CD14-positive monocyte (primary cell): ENCODE measurements at regions not wholly inside any gene's neighbourhood (a gene's known extent, or its start where the extent isn't known, plus 50 kb on each side); places are given as distances from the start of the nearest gene placed in this dataset.

Experiments
- DNase-seq, 3 donors: peaks; one replicate each; pipeline ENCODE4 v3.0.0-alpha.2; 2011 to 2022
- H2AFZ ChIP-seq: 2 replicates; pipeline ENCODE4 v1.6.0; 2012; ENCODE audit warnings: mild to moderate bottlenecking, low read depth, low read length, inconsistent platforms; ENCODE audit not compliant: insufficient read depth, poor library complexity, severe bottlenecking
- H3K27ac ChIP-seq, 2 donors: 1 replicate in 1 of 2; 2 replicates in 1 of 2; pipeline ENCODE4 v1.5.1; 2012 to 2013; ENCODE audit warnings: low read length in 2 of 2, control low read depth in 1 of 2, inconsistent platforms in 1 of 2, low read depth in 1 of 2, mild to moderate bottlenecking in 1 of 2
- H3K27me3 ChIP-seq, 2 donors: one replicate each; pipeline versions ENCODE4 v1.6.0 to v1.6.1; 2011 to 2013; ENCODE audit warnings: low read length in 2 of 2; ENCODE audit not compliant: control insufficient read depth in 2 of 2, insufficient read depth in 2 of 2
- H3K36me3 ChIP-seq, 2 donors: replicated peaks in 1 of 2; 1 replicate in 1 of 2; 2 replicates in 1 of 2; pipeline versions ENCODE4 v1.5.1 to v1.6.1; 2012 to 2013; ENCODE audit warnings: low read length in 2 of 2, control low read depth in 1 of 2, inconsistent platforms in 1 of 2, mild to moderate bottlenecking in 1 of 2; ENCODE audit not compliant: insufficient read depth in 2 of 2, control insufficient read depth in 1 of 2
- H3K4me1 ChIP-seq, 2 donors: 1 replicate in 1 of 2; 2 replicates in 1 of 2; pipeline versions ENCODE4 v1.5.1 to v1.6.1; 2012 to 2013; ENCODE audit warnings: low read length in 2 of 2, control low read depth in 1 of 2, inconsistent platforms in 1 of 2, mild to moderate bottlenecking in 1 of 2, moderate library complexity in 1 of 2; ENCODE audit not compliant: insufficient read depth in 2 of 2, control insufficient read depth in 1 of 2
- H3K4me2 ChIP-seq: replicated peaks from 2 replicates; pipeline ENCODE3; 2012; ENCODE audit warnings: low read length, moderate library complexity, mild to moderate bottlenecking; ENCODE audit not compliant: poor library complexity, severe bottlenecking; ENCODE audit errors: extremely low read depth
- H3K4me3 ChIP-seq, 3 experiments: fragments of 200-600 bp in 1 of 3; sonication (generic) in 1 of 3; replicated peaks in 1 of 3; 1 replicate in 2 of 3; 2 replicates in 1 of 3; pipeline ENCODE4 v1.5.1; 2011 to 2013; ENCODE audit warnings: low read length in 3 of 3, mild to moderate bottlenecking in 3 of 3, control low read depth in 2 of 3, low read depth in 2 of 3, inconsistent platforms in 1 of 3, moderate library complexity in 1 of 3
- H3K79me2 ChIP-seq: 2 replicates; pipeline ENCODE4 v1.6.0; 2012; ENCODE audit warnings: mild to moderate bottlenecking, control low read depth, inconsistent platforms, low read length, moderate library complexity; ENCODE audit not compliant: insufficient read depth
- H3K9ac ChIP-seq: 2 replicates; pipeline ENCODE4 v1.6.0; 2017; ENCODE audit warnings: low read length, mild to moderate bottlenecking; ENCODE audit not compliant: insufficient read depth, poor library complexity, severe bottlenecking
- H3K9me3 ChIP-seq, 2 donors: replicated peaks in 1 of 2; 1 replicate in 1 of 2; 2 replicates in 1 of 2; pipeline versions ENCODE4 v1.5.1 to v1.6.1; 2012 to 2013; ENCODE audit warnings: low read length in 2 of 2, control low read depth in 1 of 2; ENCODE audit not compliant: control insufficient read depth in 1 of 2, insufficient read depth in 1 of 2
- H4K20me1 ChIP-seq: 2 replicates; pipeline ENCODE4 v1.6.0; 2012; ENCODE audit warnings: mild to moderate bottlenecking, low read length, control low read depth, moderate library complexity; ENCODE audit not compliant: insufficient read depth
- H3K27ac Mint-ChIP-seq, 7 donors: one replicate each; pipeline ENCODE4 v1.8.0; 2020; ENCODE audit warnings: mild to moderate bottlenecking in 7 of 7, mixed read lengths in 7 of 7, moderate library complexity in 6 of 7, inconsistent platforms in 2 of 7
- H3K27me3 Mint-ChIP-seq, 3 donors: one replicate each; pipeline ENCODE4 v1.8.0; 2021 to 2022; ENCODE audit warnings: low read depth in 3 of 3, mild to moderate bottlenecking in 3 of 3, mixed read lengths in 3 of 3, moderate library complexity in 3 of 3, inconsistent platforms in 1 of 3
- H3K36me3 Mint-ChIP-seq, 2 donors: one replicate each; pipeline ENCODE4 v1.8.0; 2020; ENCODE audit warnings: mixed read lengths in 2 of 2, inconsistent platforms in 1 of 2, mild to moderate bottlenecking in 1 of 2
- H3K4me1 Mint-ChIP-seq: one replicate; pipeline ENCODE4 v1.8.0; 2020; ENCODE audit warnings: mild to moderate bottlenecking, mixed read lengths
- H3K4me3 Mint-ChIP-seq, 2 donors: one replicate each; pipeline ENCODE4 v1.8.0; 2020; ENCODE audit warnings: mild to moderate bottlenecking in 2 of 2, mixed read lengths in 2 of 2, moderate library complexity in 1 of 2
- H3K9me3 Mint-ChIP-seq, 7 donors: one replicate each; pipeline ENCODE4 v1.8.0; 2020 to 2022; ENCODE audit warnings: mixed read lengths in 7 of 7, mild to moderate bottlenecking in 6 of 7, moderate library complexity in 6 of 7, inconsistent platforms in 2 of 7
- WGBS: methylation state at CpG from one replicate; pipeline ENCODE4 v1.1.5; 2013; ENCODE audit warnings: missing lambda C conversion rate; ENCODE audit not compliant: insufficient coverage; 5-methylcytosine and 5-hydroxymethylcytosine counted together
- intact Hi-C, 2 donors: fragments of 100-400 bp; cut with micrococcal nuclease; formaldehyde crosslinking; loops; one replicate each; pipeline versions ENCODE4 v1.15.0 to v1.15.1; 2023
- TF ChIP-seq, protein P1 (sequence below): fragments of 200-600 bp; IDR thresholded peaks from one replicate; pipeline ENCODE4 v1.8.0; 2022; ENCODE audit warnings: antibody characterized with exemption, mild to moderate bottlenecking

DNA sequence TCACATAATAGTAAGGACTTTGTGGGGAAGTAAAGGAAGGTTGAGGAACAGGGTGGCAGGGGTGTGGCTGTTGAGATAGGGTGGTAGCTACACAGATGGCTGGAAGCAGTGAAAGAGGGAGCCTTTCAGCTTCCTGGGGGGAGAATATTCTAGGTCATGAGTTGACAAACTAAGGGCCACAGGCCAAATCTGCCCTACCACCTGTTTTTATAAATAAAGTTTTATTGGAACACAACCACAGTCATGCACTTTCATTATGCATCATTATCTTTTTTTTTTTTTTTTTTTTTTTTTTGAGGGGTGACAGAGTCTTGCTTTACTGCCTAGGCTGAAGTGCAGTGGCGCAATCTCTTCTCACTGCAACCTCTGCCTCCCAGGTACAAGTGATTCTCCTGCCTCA is 243.1 kb downstream of the NFATC2 start:
- H3K27me3 ChIP-seq, result no peaks in the 10 kb centered on the region
- intact Hi-C loops, result no loop called here
- no peak overlapping the region for H2AFZ ChIP-seq
- H3K4me3 Mint-ChIP-seq, result no peak overlapping the region
- H3K27me3 Mint-ChIP-seq, result peaks cover 0 to 9% (median 4%) of the 10 kb centered on the region in 3 donors
- H3K9ac ChIP-seq, result no peak overlapping the region
- no peaks in the 10 kb centered on the region for H3K36me3 Mint-ChIP-seq
- H3K4me3 ChIP-seq, result no peak overlapping the region
- H3K4me1 ChIP-seq, result no peaks in the 10 kb centered on the region
- no CpG with 5 or more reads among the region's 1 CpG for WGBS
- TF ChIP-seq, protein P1, sequence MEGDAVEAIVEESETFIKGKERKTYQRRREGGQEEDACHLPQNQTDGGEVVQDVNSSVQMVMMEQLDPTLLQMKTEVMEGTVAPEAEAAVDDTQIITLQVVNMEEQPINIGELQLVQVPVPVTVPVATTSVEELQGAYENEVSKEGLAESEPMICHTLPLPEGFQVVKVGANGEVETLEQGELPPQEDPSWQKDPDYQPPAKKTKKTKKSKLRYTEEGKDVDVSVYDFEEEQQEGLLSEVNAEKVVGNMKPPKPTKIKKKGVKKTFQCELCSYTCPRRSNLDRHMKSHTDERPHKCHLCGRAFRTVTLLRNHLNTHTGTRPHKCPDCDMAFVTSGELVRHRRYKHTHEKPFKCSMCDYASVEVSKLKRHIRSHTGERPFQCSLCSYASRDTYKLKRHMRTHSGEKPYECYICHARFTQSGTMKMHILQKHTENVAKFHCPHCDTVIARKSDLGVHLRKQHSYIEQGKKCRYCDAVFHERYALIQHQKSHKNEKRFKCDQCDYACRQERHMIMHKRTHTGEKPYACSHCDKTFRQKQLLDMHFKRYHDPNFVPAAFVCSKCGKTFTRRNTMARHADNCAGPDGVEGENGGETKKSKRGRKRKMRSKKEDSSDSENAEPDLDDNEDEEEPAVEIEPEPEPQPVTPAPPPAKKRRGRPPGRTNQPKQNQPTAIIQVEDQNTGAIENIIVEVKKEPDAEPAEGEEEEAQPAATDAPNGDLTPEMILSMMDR, result no peak
- H3K4me2 ChIP-seq, result no peak overlapping the region
- no peak overlapping the region for H3K27ac Mint-ChIP-seq
- no peaks in the 10 kb centered on the region for H4K20me1 ChIP-seq
- H3K27ac ChIP-seq, result no peak overlapping the region
- peaks cover 0 to 11% of the 10 kb centered on the region in 2 donors for H3K9me3 ChIP-seq
- H3K79me2 ChIP-seq, result no peaks in the 10 kb centered on the region
- H3K9me3 Mint-ChIP-seq, result peaks cover 6 to 17% (median 12%) of the 10 kb centered on the region in 7 donors
- H3K36me3 ChIP-seq, result no peaks in the 10 kb centered on the region
- no peaks in the 10 kb centered on the region for H3K4me1 Mint-ChIP-seq
- no peak for DNase-seq

DNA sequence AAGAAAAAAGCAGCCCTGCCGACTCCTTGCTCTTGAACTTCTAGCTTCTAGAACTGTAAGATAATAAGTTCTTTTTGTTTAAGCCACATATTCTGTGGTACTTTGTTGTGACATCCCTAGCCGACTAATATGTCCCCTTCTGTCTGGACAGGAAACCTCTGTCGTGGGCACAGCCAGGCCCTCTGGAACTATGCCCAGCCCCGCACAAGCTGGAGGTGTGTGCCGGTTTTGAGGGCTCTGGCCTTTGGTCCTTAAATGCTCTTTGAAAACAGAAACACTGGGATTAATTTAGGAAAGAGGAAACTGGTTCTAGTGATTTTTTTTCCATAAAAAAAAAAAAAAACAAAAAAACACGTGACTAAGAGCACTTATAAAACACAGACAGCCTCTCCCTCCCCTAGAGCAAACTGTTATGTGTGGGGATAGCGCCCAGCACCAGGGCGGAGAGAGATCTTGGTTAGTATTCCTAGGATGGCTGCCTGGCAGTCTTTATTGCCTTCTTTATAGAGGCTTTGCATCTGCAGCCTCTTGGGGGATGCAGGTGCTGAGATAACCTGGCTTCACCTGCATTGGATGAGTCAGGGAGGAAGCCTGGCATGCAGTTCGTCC is 244.3 kb downstream of the NFATC2 start:
- Histone ChIP-seq H3K4me1 (no peaks in the 10 kb centered on the region), H3K27me3 (no peaks in the 10 kb centered on the region), H3K36me3 (no peaks in the 10 kb centered on the region), H3K9me3 (peaks cover 0 to 3% of the 10 kb centered on the region in 2 donors), H3K9ac (no peak overlapping the region), H3K4me2 (no peak overlapping the region), H3K4me3 (no peak overlapping the region), H2AFZ (no peak overlapping the region), H4K20me1 (no peaks in the 10 kb centered on the region), H3K79me2 (no peaks in the 10 kb centered on the region), H3K27ac (no peak overlapping the region)
- WGBS, result 92% methylated on average over 1 of the region's 9 CpGs
- no peaks in the 10 kb centered on the region for H3K4me1 Mint-ChIP-seq
- peaks cover 0 to 9% (median 4%) of the 10 kb centered on the region in 3 donors for H3K27me3 Mint-ChIP-seq
- no peak overlapping the region for H3K27ac Mint-ChIP-seq
- no peak overlapping the region for H3K4me3 Mint-ChIP-seq
- H3K9me3 Mint-ChIP-seq, result peaks cover 0 to 9% (median 6%) of the 10 kb centered on the region in 7 donors
- intact Hi-C loops, result no loop called here
- TF ChIP-seq, protein P1, result no peak
- DNase-seq, result no peak
- H3K36me3 Mint-ChIP-seq, result no peaks in the 10 kb centered on the region
